ENCODE measurements at regions not wholly inside any gene's neighbourhood (a gene's known extent, or its start where the extent isn't known, plus 50 kb on each side); places are given as distances from the start of the nearest gene placed in this dataset.

- DNase-seq = no peak
These were observed 115.8 kb upstream of the SIX3 start for GRCh38 chr2:44825702-44826101.

- no peak for DNase-seq
These were observed 114.9 kb upstream of the SIX3 start for GRCh38 chr2:44826601-44827000.

- no peak for DNase-seq
These were observed 111.7 kb upstream of the SIX3 start for GRCh38 chr2:44829771-44830170.

GRCh38 chr2:44833171-44834069 is 108.1 kb upstream of the SIX3 start:
- DNase-seq = no peak

GRCh38 chr2:44834656-44835055 is 106.8 kb upstream of the SIX3 start:
- no peak for DNase-seq

- peak; percentile 10 for DNase-seq
These were observed 105.3 kb upstream of the SIX3 start for GRCh38 chr2:44836174-44836573.

GRCh38 chr2:44836916-44837315 is 104.6 kb upstream of the SIX3 start:
- no peak for DNase-seq

- DNase-seq = no peak
These were observed 103.2 kb upstream of the SIX3 start for GRCh38 chr2:44838116-44838790.

GRCh38 chr2:44839370-44839769 is 102.1 kb upstream of the SIX3 start:
- no peak for DNase-seq

- no peak for DNase-seq
These were observed 101.6 kb upstream of the SIX3 start for GRCh38 chr2:44839771-44840502.

GRCh38 chr2:44840503-44840850 is 101.0 kb upstream of the SIX3 start:
- DNase-seq = no peak

GRCh38 chr2:44843086-44843485 is 98.4 kb upstream of the SIX3 start:
- no peak for DNase-seq

GRCh38 chr2:44843641-44844310 is 97.7 kb upstream of the SIX3 start:
- DNase-seq = no peak

- no peak for DNase-seq
These were observed 96.7 kb upstream of the SIX3 start for GRCh38 chr2:44844651-44845270.

GRCh38 chr2:44848026-44848425 is 93.5 kb upstream of the SIX3 start:
- DNase-seq = no peak

- no peak for DNase-seq
These were observed 91.5 kb upstream of the SIX3 start for GRCh38 chr2:44850016-44850415.

GRCh38 chr2:44851518-44851917 is 90.0 kb upstream of the SIX3 start:
- DNase-seq = no peak

GRCh38 chr2:44852594-44852993 is 88.9 kb upstream of the SIX3 start:
- no peak for DNase-seq

GRCh38 chr2:44859337-44859736 is 82.2 kb upstream of the SIX3 start:
- DNase-seq = no peak

- no peak for DNase-seq
These were observed 75.3 kb upstream of the SIX3 start for GRCh38 chr2:44866152-44866551.

- DNase-seq = no peak
These were observed 71.7 kb upstream of the SIX3 start for GRCh38 chr2:44869761-44870160.

GRCh38 chr2:44877417-44877816 is 64.1 kb upstream of the SIX3 start:
- DNase-seq = no peak

Data from stimulated activated CD4-positive, alpha-beta T cell treated with anti-CD3 and anti-CD28 coated beads, Interleukin-12 subunit alpha, Interleukin-12 subunit beta, amount 100 ng/mL, for 4 hours (primary cell).